ENCODE measurements at regions not wholly inside any gene's neighbourhood (a gene's known extent, or its start where the extent isn't known, plus 50 kb on each side); places are given as distances from the start of the nearest gene placed in this dataset.

- no peaks in the 10 kb centered on the region for H3K4me1 ChIP-seq (ENCODE audit: insufficient read depth)
- H3K4me2 ChIP-seq (ENCODE audit: unreplicated experiment) = no peak overlapping the region
- no peaks in the 10 kb centered on the region for H4K20me1 ChIP-seq (ENCODE audit: insufficient read depth)
- in situ Hi-C loops (cut with MboI) = no loop called here
- no peak overlapping the region for H3K9ac ChIP-seq
- H3K27me3 ChIP-seq (replicated peaks; ENCODE audit: insufficient read depth) = no peaks in the 10 kb centered on the region
- TF ChIP-seq EZH2 (IDR thresholded peaks at IDR 0.05; ENCODE audit: insufficient read depth, poor library complexity, severe bottlenecking) (no peak), EZH2phosphoT487 (IDR thresholded peaks at IDR 0.05; ENCODE audit: insufficient read depth, low read depth) (no peak)
- H3K9me2 ChIP-seq (ENCODE audit: insufficient read depth) = no peaks in the 10 kb centered on the region
- H3K9me3 ChIP-seq (ENCODE audit: low read depth) = no peaks in the 10 kb centered on the region
- no peaks in the 10 kb centered on the region for H3K36me3 ChIP-seq (ENCODE audit: low read depth)
- H3F3A ChIP-seq (ENCODE audit: insufficient read depth) = no peaks in the 10 kb centered on the region
- no peak overlapping the region for H3K27ac ChIP-seq
- peak; percentile 2 for DNase-seq
- no peaks in the 10 kb centered on the region for H3K79me2 ChIP-seq (ENCODE audit: insufficient read depth)
- no peak overlapping the region for H2AFZ ChIP-seq
- H3K4me3 ChIP-seq = no peak overlapping the region
- WGBS, 2 experiments (ENCODE audit: low coverage in 1 of 2, low lambda C conversion rate in 2 of 2, missing lambda C conversion rate in 2 of 2) = 14% methylated on average over 10 of the region's 10 CpGs
Observed at GRCh38 chr16:76639685-76640289, 362.6 kb downstream of the CNTNAP4 start.

DNA sequence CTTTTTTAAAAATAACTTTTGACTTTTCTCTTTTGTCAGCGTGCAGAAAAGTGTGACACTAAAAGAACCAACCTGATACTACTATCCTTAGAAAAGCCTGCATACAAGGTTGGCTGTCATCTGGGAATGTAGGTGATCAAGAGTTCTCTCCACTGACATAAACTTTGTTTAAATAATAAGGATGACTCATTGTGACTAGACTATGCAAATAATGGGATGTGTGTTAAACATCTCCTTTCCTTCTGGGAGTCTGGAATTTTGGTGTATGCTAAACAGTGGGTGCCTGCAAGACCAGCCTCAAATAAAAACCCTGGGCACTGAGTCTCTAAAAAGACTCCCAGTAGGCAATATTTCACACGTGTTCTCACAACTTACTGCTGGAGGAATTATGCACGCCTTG, 373.4 kb downstream of the CNTNAP4 start:
- no peak overlapping the region for H3K9ac ChIP-seq

GRCh38 chr16:76653390-76654026, 376.3 kb downstream of the CNTNAP4 start:
- Histone ChIP-seq H4K20me1 (ENCODE audit: insufficient read depth) (no peaks in the 10 kb centered on the region), H2AFZ (no peak overlapping the region), H3K9me3 (ENCODE audit: low read depth) (no peaks in the 10 kb centered on the region), H3K4me3 (no peak overlapping the region), H3K27ac (no peak overlapping the region), H3K4me1 (ENCODE audit: insufficient read depth) (no peaks in the 10 kb centered on the region), H3K27me3 (replicated peaks; ENCODE audit: insufficient read depth) (no peaks in the 10 kb centered on the region), H3K9ac (no peak overlapping the region), H3K9me2 (ENCODE audit: insufficient read depth) (no peaks in the 10 kb centered on the region), H3K36me3 (ENCODE audit: low read depth) (no peaks in the 10 kb centered on the region), H3K79me2 (ENCODE audit: insufficient read depth) (no peaks in the 10 kb centered on the region), H3F3A (ENCODE audit: insufficient read depth) (no peaks in the 10 kb centered on the region), H3K4me2 (ENCODE audit: unreplicated experiment) (no peak overlapping the region)
- in situ Hi-C loops (cut with MboI) = loop anchor here (25.0 kb wide), 1 partner anchor 866 kb away; no protein-coding TSS in a partner anchor
- TF ChIP-seq EZH2 (IDR thresholded peaks at IDR 0.05; ENCODE audit: insufficient read depth, poor library complexity, severe bottlenecking) = no peak
- TF ChIP-seq EZH2phosphoT487 (IDR thresholded peaks at IDR 0.05; ENCODE audit: insufficient read depth, low read depth) = no peak
- 2% methylated on average over 3 of the region's 3 CpGs for WGBS, 2 experiments (ENCODE audit: low coverage in 1 of 2, low lambda C conversion rate in 2 of 2, missing lambda C conversion rate in 2 of 2)
- DNase-seq = peak; percentile 48

More for the DNA sequence above, 373.4 kb downstream of the CNTNAP4 start:
- Histone ChIP-seq H3K4me2 (ENCODE audit: unreplicated experiment) (no peak overlapping the region), H3K4me1 (ENCODE audit: insufficient read depth) (no peaks in the 10 kb centered on the region), H3K36me3 (ENCODE audit: low read depth) (no peaks in the 10 kb centered on the region), H3K9me2 (ENCODE audit: insufficient read depth) (no peaks in the 10 kb centered on the region), H3F3A (ENCODE audit: insufficient read depth) (no peaks in the 10 kb centered on the region), H3K27me3 (replicated peaks; ENCODE audit: insufficient read depth) (no peaks in the 10 kb centered on the region), H3K9me3 (ENCODE audit: low read depth) (no peaks in the 10 kb centered on the region), H3K4me3 (no peak overlapping the region), H2AFZ (no peak overlapping the region), H3K27ac (no peak overlapping the region), H3K79me2 (ENCODE audit: insufficient read depth) (no peaks in the 10 kb centered on the region), H4K20me1 (ENCODE audit: insufficient read depth) (no peaks in the 10 kb centered on the region)
- DNase-seq = no peak
- WGBS, 2 experiments (ENCODE audit: low coverage in 1 of 2, low lambda C conversion rate in 2 of 2, missing lambda C conversion rate in 2 of 2) = 54 to 63% methylated on average over 3 of the region's 3 CpGs
- TF ChIP-seq EZH2 (IDR thresholded peaks at IDR 0.05; ENCODE audit: insufficient read depth, poor library complexity, severe bottlenecking) (no peak), EZH2phosphoT487 (IDR thresholded peaks at IDR 0.05; ENCODE audit: insufficient read depth, low read depth) (no peak)
- in situ Hi-C loops (cut with MboI) = loop anchor here (25.0 kb wide), 1 partner anchor 863 kb away; no protein-coding TSS in a partner anchor

GRCh38 chr16:76654088-76654820, 377.1 kb downstream of the CNTNAP4 start:
- no peak overlapping the region for H3K27ac ChIP-seq
- no peaks in the 10 kb centered on the region for H3K36me3 ChIP-seq (ENCODE audit: low read depth)
- H4K20me1 ChIP-seq (ENCODE audit: insufficient read depth) = no peaks in the 10 kb centered on the region
- no peaks in the 10 kb centered on the region for H3K9me3 ChIP-seq (ENCODE audit: low read depth)
- H3K27me3 ChIP-seq (replicated peaks; ENCODE audit: insufficient read depth) = no peaks in the 10 kb centered on the region
- H3K4me2 ChIP-seq (ENCODE audit: unreplicated experiment) = no peak overlapping the region
- DNase-seq = no peak
- H2AFZ ChIP-seq = no peak overlapping the region
- H3K79me2 ChIP-seq (ENCODE audit: insufficient read depth) = no peaks in the 10 kb centered on the region
- H3K4me3 ChIP-seq = no peak overlapping the region
- H3K9ac ChIP-seq = no peak overlapping the region
- H3K9me2 ChIP-seq (ENCODE audit: insufficient read depth) = no peaks in the 10 kb centered on the region
- no peak for TF ChIP-seq EZH2phosphoT487 (IDR thresholded peaks at IDR 0.05; ENCODE audit: insufficient read depth, low read depth)
- TF ChIP-seq EZH2 (IDR thresholded peaks at IDR 0.05; ENCODE audit: insufficient read depth, poor library complexity, severe bottlenecking) = no peak
- in situ Hi-C loops (cut with MboI) = loop anchor here (25.0 kb wide), 1 partner anchor 867 kb away; no protein-coding TSS in a partner anchor
- no peaks in the 10 kb centered on the region for H3K4me1 ChIP-seq (ENCODE audit: insufficient read depth)
- no peaks in the 10 kb centered on the region for H3F3A ChIP-seq (ENCODE audit: insufficient read depth)
- WGBS, 2 experiments (ENCODE audit: low coverage in 1 of 2, low lambda C conversion rate in 2 of 2, missing lambda C conversion rate in 2 of 2) = 16 to 18% methylated on average over 4 of the region's 4 CpGs
